IMR-90 (cell line): ENCODE measurements at regions not wholly inside any gene's neighbourhood (a gene's known extent, or its start where the extent isn't known, plus 50 kb on each side); places are given as distances from the start of the nearest gene placed in this dataset.

Source experiments
- ATAC-seq: fragments of 200-7000 bp; cut with Tn5 transposase; 2 replicates; pipeline ENCODE4 v1.9.1; 2020; ENCODE audit warnings: low read depth, mild to moderate bottlenecking, moderate library complexity
- BruUV-seq: library from RNA; stranded (reverse); fragments of 400-500 nt; replicated peaks from 2 replicates; lab custom pipeline; 2021; lab: Mats Ljungman, UMichigan
- CTCF ChIA-PET: fragments of 300-600 bp; formaldehyde crosslinking; extraction: SDS; loops from one replicate; lab custom pipeline; 2021; ENCODE audit warnings: antibody characterized with exemption; lab: Yijun Ruan, JAX
- POLR2A ChIA-PET: fragments of 300-600 bp; sonication (Branson Sonifier 250); formaldehyde crosslinking; loops from one replicate; lab custom pipeline; 2022; ENCODE audit warnings: antibody characterized with exemption; ENCODE audit not compliant: unreplicated experiment; lab: Charles Lee
- DNase-seq: peaks from one replicate; pipeline ENCODE4 v3.0.0; 2013
- H2AFZ ChIP-seq: replicated peaks from 2 replicates; pipeline ENCODE3; 2013; ENCODE audit warnings: low read length, mild to moderate bottlenecking; ENCODE audit not compliant: poor library complexity
- H2AK5ac ChIP-seq: 2 replicates; pipeline ENCODE4 v1.6.1; 2013; ENCODE audit warnings: low read depth, low read length, inconsistent platforms
- H2AK9ac ChIP-seq: replicated peaks from 2 replicates; pipeline ENCODE3; 2013; ENCODE audit warnings: mild to moderate bottlenecking, low read depth, low read length, moderate library complexity; ENCODE audit not compliant: poor library complexity
- H2BK120ac ChIP-seq: 2 replicates; pipeline ENCODE4 v1.6.1; 2013; ENCODE audit warnings: low read depth, low read length, inconsistent platforms
- H2BK15ac ChIP-seq: 3 replicates; pipeline ENCODE4 v1.6.1; 2013; ENCODE audit warnings: low read depth, low read length, inconsistent platforms
- H2BK20ac ChIP-seq: 2 replicates; pipeline ENCODE4 v1.6.1; 2013; ENCODE audit warnings: low read depth, mild to moderate bottlenecking, inconsistent platforms, low read length, moderate library complexity
- H2BK5ac ChIP-seq: 2 replicates; pipeline ENCODE4 v1.6.1; 2013; ENCODE audit warnings: mild to moderate bottlenecking, low read depth, low read length, inconsistent platforms; ENCODE audit not compliant: poor library complexity, severe bottlenecking
- H3K14ac ChIP-seq: replicated peaks from 2 replicates; pipeline ENCODE4 v1.6.1; 2013; ENCODE audit warnings: low read depth, low read length, inconsistent platforms
- H3K18ac ChIP-seq: 2 replicates; pipeline ENCODE4 v1.6.1; 2013; ENCODE audit warnings: low read depth, low read length, control low read depth
- H3K23ac ChIP-seq: 2 replicates; pipeline ENCODE4 v1.6.1; 2013; ENCODE audit warnings: low read depth, low read length, inconsistent platforms
- H3K27ac ChIP-seq: 2 replicates; pipeline ENCODE4 v1.5.1; 2013; ENCODE audit warnings: mild to moderate bottlenecking, control low read depth, low read length; ENCODE audit not compliant: insufficient read depth
- H3K27me3 ChIP-seq: 2 replicates; pipeline ENCODE4 v1.6.1; 2013; ENCODE audit warnings: low read length; ENCODE audit not compliant: control insufficient read depth, insufficient read depth
- H3K36me3 ChIP-seq: 2 replicates; pipeline ENCODE4 v1.6.1; 2013; ENCODE audit warnings: low read length, mixed read lengths; ENCODE audit not compliant: control insufficient read depth, insufficient read depth
- H3K4ac ChIP-seq: 2 replicates; pipeline ENCODE4 v1.6.1; 2013; ENCODE audit warnings: low read depth, low read length, inconsistent platforms
- H3K4me1 ChIP-seq: 2 replicates; pipeline ENCODE4 v1.6.1; 2013; ENCODE audit warnings: low read length, mixed read lengths; ENCODE audit not compliant: control insufficient read depth, insufficient read depth
- H3K4me2 ChIP-seq: 2 replicates; pipeline ENCODE4 v1.6.1; 2013; ENCODE audit warnings: low read depth, mild to moderate bottlenecking, control low read depth, low read length, moderate library complexity
- H3K4me3 ChIP-seq: 2 replicates; pipeline ENCODE4 v1.5.1; 2013; ENCODE audit warnings: low read depth, mild to moderate bottlenecking, control low read depth, low read length, moderate library complexity; ENCODE audit not compliant: insufficient read depth
- H3K56ac ChIP-seq: 2 replicates; pipeline ENCODE4 v1.6.1; 2013; ENCODE audit warnings: low read length, inconsistent platforms; ENCODE audit not compliant: insufficient read depth; ENCODE audit errors: extremely low read depth
- H3K79me1 ChIP-seq, 2 experiments: 2 replicates each; pipeline ENCODE4 v1.6.1; 2013; ENCODE audit warnings: low read length in 2 of 2, inconsistent platforms in 1 of 2, low read depth in 1 of 2
- H3K9ac ChIP-seq: 2 replicates; pipeline ENCODE4 v1.6.1; 2013; ENCODE audit warnings: low read depth, low read length, control low read depth
- H3K9me1 ChIP-seq: 2 replicates; pipeline ENCODE4 v1.6.1; 2013; ENCODE audit warnings: low read length, inconsistent platforms; ENCODE audit not compliant: insufficient read depth
- H3K9me3 ChIP-seq: 2 replicates; pipeline ENCODE4 v1.6.1; 2013; ENCODE audit warnings: low read length; ENCODE audit not compliant: control insufficient read depth, insufficient read depth
- H4K20me1 ChIP-seq: 2 replicates; pipeline ENCODE4 v1.6.1; 2013; ENCODE audit warnings: low read length, inconsistent platforms; ENCODE audit not compliant: insufficient read depth
- H4K5ac ChIP-seq: 2 replicates; pipeline ENCODE4 v1.6.1; 2013; ENCODE audit warnings: mild to moderate bottlenecking, low read depth, low read length, control low read depth
- H4K8ac ChIP-seq, 2 experiments: 2 replicates each; pipeline ENCODE4 v1.6.1; 2013; ENCODE audit warnings: low read depth in 2 of 2, low read length in 2 of 2, control low read depth in 1 of 2, inconsistent platforms in 1 of 2
- H4K91ac ChIP-seq: 2 replicates; pipeline ENCODE4 v1.6.1; 2013; ENCODE audit warnings: low read depth, low read length, inconsistent platforms; ENCODE audit not compliant: insufficient read depth
- BHLHE40 ChIP-seq: fragments of 150-350 bp; IDR thresholded peaks from 2 replicates; pipeline ENCODE4 v1.6.1; 2016; ENCODE audit warnings: mild to moderate bottlenecking, low read depth, low read length
- CEBPB ChIP-seq: IDR thresholded peaks from 2 replicates; pipeline ENCODE4 v1.6.1; 2012; ENCODE audit warnings: low read depth, low read length, improper control_type of control experiment
- CHD1 ChIP-seq: IDR thresholded peaks from 2 replicates; pipeline ENCODE4 v1.6.1; 2012; ENCODE audit warnings: low read depth, low read length, improper control_type of control experiment
- CTCF ChIP-seq: conservative IDR thresholded peaks from 2 replicates; pipeline ENCODE4 v1.5.1; 2012; ENCODE audit warnings: mild to moderate bottlenecking, low read depth, low read length, improper control_type of control experiment
- ELK1 ChIP-seq: fragments of 150-350 bp; IDR thresholded peaks from 2 replicates; pipeline ENCODE4 v1.6.1; 2016; ENCODE audit warnings: low read depth, mild to moderate bottlenecking, low read length, moderate library complexity, borderline replicate concordance
- FOS ChIP-seq: fragments of 150-350 bp; IDR thresholded peaks from 2 replicates; pipeline ENCODE4 v1.6.1; 2016; ENCODE audit warnings: low read depth, low read length
- MAFK ChIP-seq: IDR thresholded peaks from 2 replicates; pipeline ENCODE4 v1.6.1; 2012; ENCODE audit warnings: low read depth, low read length, improper control_type of control experiment
- MAZ ChIP-seq: IDR thresholded peaks from 2 replicates; pipeline ENCODE4 v1.6.1; 2012; ENCODE audit warnings: low read depth, mild to moderate bottlenecking, low read length, improper control_type of control experiment, moderate library complexity, borderline replicate concordance
- MXI1 ChIP-seq: IDR thresholded peaks from 2 replicates; pipeline ENCODE4 v1.6.1; 2012; ENCODE audit warnings: low read depth, mild to moderate bottlenecking, low read length, moderate library complexity, borderline replicate concordance
- NFE2L2 ChIP-seq: fragments of 150-350 bp; IDR thresholded peaks from 2 replicates; pipeline ENCODE4 v1.6.1; 2016; ENCODE audit warnings: low read depth, mild to moderate bottlenecking, low read length
- POLR2A ChIP-seq: IDR thresholded peaks from 2 replicates; pipeline ENCODE4 v1.6.1; 2012; ENCODE audit warnings: mild to moderate bottlenecking, low read depth, low read length
- RAD21 ChIP-seq: IDR thresholded peaks from 2 replicates; pipeline ENCODE4 v1.6.1; 2012; ENCODE audit warnings: low read length, improper control_type of control experiment
- RCOR1 ChIP-seq: IDR thresholded peaks from 2 replicates; pipeline ENCODE4 v1.6.1; 2012; ENCODE audit warnings: mild to moderate bottlenecking, low read length, improper control_type of control experiment; ENCODE audit not compliant: insufficient replicate concordance
- RFX5 ChIP-seq: IDR thresholded peaks from 2 replicates; pipeline ENCODE4 v1.8.0; 2012; ENCODE audit warnings: low read depth, mild to moderate bottlenecking, low read length, moderate library complexity
- SMC3 ChIP-seq: fragments of 150-350 bp; IDR thresholded peaks from 2 replicates; pipeline ENCODE4 v1.6.1; 2016; ENCODE audit warnings: low read depth, mild to moderate bottlenecking, antibody characterized with exemption, low read length, moderate library complexity
- USF2 ChIP-seq: fragments of 150-350 bp; IDR thresholded peaks from 2 replicates; pipeline ENCODE4 v1.6.1; 2017; ENCODE audit warnings: mild to moderate bottlenecking, antibody characterized with exemption, low read length, low read depth
- WGBS, 2 experiments: methylation state at CpG; one replicate each; pipeline versions ENCODE4 v1.1.5 to v1.1.7; 2013; ENCODE audit warnings: missing lambda C conversion rate in 2 of 2; ENCODE audit not compliant: insufficient read length in 1 of 2; ENCODE audit errors: extremely low coverage in 2 of 2; 5-methylcytosine and 5-hydroxymethylcytosine counted together
- dilution Hi-C: fragments of 300-500 bp; cut with HindIII; formaldehyde crosslinking; loops from one replicate; pipeline ENCODE4 v1.14.3; 2018; ENCODE audit warnings: low sequenced_read_pairs; ENCODE audit not compliant: unreplicated experiment
- in situ Hi-C: fragments of 300-500 bp; cut with MboI; formaldehyde crosslinking; loops from 3 replicates; pipeline ENCODE4 v1.14.3; 2019; ENCODE audit warnings: low sequenced_read_pairs, inconsistent platforms, mixed read lengths
- intact Hi-C: fragments of 100-400 bp; cut with micrococcal nuclease; formaldehyde crosslinking; loops from 2 replicates; pipeline ENCODE4 v1.10.0; 2022

- no peak overlapping the region for H4K5ac ChIP-seq
- no peak overlapping the region for H3K4me3 ChIP-seq
- H3K27me3 ChIP-seq, result no peaks in the 10 kb centered on the region
- no peak overlapping the region for H3K18ac ChIP-seq
- H2BK120ac ChIP-seq, result no peak overlapping the region
- H3K23ac ChIP-seq, result no peak overlapping the region
- no peak overlapping the region for H3K9ac ChIP-seq
- no peak overlapping the region for H2AK9ac ChIP-seq
- no peak overlapping the region for H3K27ac ChIP-seq
- BruUV-seq, result no TSS peak
- H3K14ac ChIP-seq, result no peak overlapping the region
- H2AFZ ChIP-seq, result no peak overlapping the region
- TF ChIP-seq CTCF (no peak), RAD21 (no peak), SMC3 (no peak), MAFK (no peak), MAZ (no peak), ELK1 (no peak), MXI1 (no peak), NFE2L2 (no peak), BHLHE40 (no peak), RFX5 (no peak), RCOR1 (no peak), POLR2A (no peak), CEBPB (no peak), FOS (no peak), USF2 (no peak), CHD1 (no peak)
- dilution Hi-C loops, result no loop called here
- no peak overlapping the region for H2BK20ac ChIP-seq
- ChIA-PET POLR2A (no interaction called here), CTCF (no interaction called here)
- WGBS, 2 experiments, result no CpG with 5 or more reads among the region's 5 CpGs
- no peaks in the 10 kb centered on the region for H3K79me1 ChIP-seq
- intact Hi-C loops, result no loop called here
- H3K4me2 ChIP-seq, result no peak overlapping the region
- no peaks in the 10 kb centered on the region for H3K4me1 ChIP-seq
- H4K20me1 ChIP-seq, result no peaks in the 10 kb centered on the region
- no peak overlapping the region for H4K91ac ChIP-seq
- no peak overlapping the region for H2AK5ac ChIP-seq
- DNase-seq (no peak), ATAC-seq (no peak)
- no peak overlapping the region for H2BK5ac ChIP-seq
- in situ Hi-C loops, result no loop called here
- H3K56ac ChIP-seq, result no peak overlapping the region
- H3K9me3 ChIP-seq, result peaks cover 7% of the 10 kb centered on the region; the same call in 1 of the 2 replicates
- H3K4ac ChIP-seq, result no peak overlapping the region
- H2BK15ac ChIP-seq, result no peak overlapping the region
- H3K36me3 ChIP-seq, result no peaks in the 10 kb centered on the region
- no peak overlapping the region for H4K8ac ChIP-seq
- no peaks in the 10 kb centered on the region for H3K9me1 ChIP-seq
Measured at GRCh38 chr5:116730706-116731105, 156.1 kb upstream of the SEMA6A start.
